ENCODE measurements at regions not wholly inside any gene's neighbourhood (a gene's known extent, or its start where the extent isn't known, plus 50 kb on each side); places are given as distances from the start of the nearest gene placed in this dataset.
A peak's percentile ranks its signal among the peaks of the same experiment; 100 is the strongest.

GRCh38 chr4:27176400-27176799 is 315.8 kb downstream of the STIM2 start:
- H3K9me3 ChIP-seq = no peaks in the 10 kb centered on the region
- no peak for DNase-seq

GRCh38 chr4:27176881-27177280 is 316.2 kb downstream of the STIM2 start:
- no peak for DNase-seq
- Histone ChIP-seq H3K4me3 (no peak overlapping the region), H3K36me3 (no peaks in the 10 kb centered on the region), H3K4me1 (no peaks in the 10 kb centered on the region), H3K9me3 (no peaks in the 10 kb centered on the region), H3K27me3 (no peaks in the 10 kb centered on the region), H3K27ac (no peak overlapping the region)
- TF ChIP-seq POLR2A (IDR thresholded peaks at IDR 0.05) = no peak
- TF ChIP-seq, protein P1, sequence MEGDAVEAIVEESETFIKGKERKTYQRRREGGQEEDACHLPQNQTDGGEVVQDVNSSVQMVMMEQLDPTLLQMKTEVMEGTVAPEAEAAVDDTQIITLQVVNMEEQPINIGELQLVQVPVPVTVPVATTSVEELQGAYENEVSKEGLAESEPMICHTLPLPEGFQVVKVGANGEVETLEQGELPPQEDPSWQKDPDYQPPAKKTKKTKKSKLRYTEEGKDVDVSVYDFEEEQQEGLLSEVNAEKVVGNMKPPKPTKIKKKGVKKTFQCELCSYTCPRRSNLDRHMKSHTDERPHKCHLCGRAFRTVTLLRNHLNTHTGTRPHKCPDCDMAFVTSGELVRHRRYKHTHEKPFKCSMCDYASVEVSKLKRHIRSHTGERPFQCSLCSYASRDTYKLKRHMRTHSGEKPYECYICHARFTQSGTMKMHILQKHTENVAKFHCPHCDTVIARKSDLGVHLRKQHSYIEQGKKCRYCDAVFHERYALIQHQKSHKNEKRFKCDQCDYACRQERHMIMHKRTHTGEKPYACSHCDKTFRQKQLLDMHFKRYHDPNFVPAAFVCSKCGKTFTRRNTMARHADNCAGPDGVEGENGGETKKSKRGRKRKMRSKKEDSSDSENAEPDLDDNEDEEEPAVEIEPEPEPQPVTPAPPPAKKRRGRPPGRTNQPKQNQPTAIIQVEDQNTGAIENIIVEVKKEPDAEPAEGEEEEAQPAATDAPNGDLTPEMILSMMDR (IDR thresholded peaks at IDR 0.05) = no peak

More at GRCh38 chr4:27176400-27176799, 315.8 kb downstream of the STIM2 start:
- H3K27me3 ChIP-seq = no peaks in the 10 kb centered on the region
- H3K4me3 ChIP-seq = no peak overlapping the region
- no peaks in the 10 kb centered on the region for H3K36me3 ChIP-seq
- TF ChIP-seq, protein P1 (IDR thresholded peaks at IDR 0.05) = peak in 3 of 6 experiments; percentile 21 to 38 (median 33)
- TF ChIP-seq POLR2A (IDR thresholded peaks at IDR 0.05) = no peak
- no peaks in the 10 kb centered on the region for H3K4me1 ChIP-seq
- H3K27ac ChIP-seq = no peak overlapping the region

DNA sequence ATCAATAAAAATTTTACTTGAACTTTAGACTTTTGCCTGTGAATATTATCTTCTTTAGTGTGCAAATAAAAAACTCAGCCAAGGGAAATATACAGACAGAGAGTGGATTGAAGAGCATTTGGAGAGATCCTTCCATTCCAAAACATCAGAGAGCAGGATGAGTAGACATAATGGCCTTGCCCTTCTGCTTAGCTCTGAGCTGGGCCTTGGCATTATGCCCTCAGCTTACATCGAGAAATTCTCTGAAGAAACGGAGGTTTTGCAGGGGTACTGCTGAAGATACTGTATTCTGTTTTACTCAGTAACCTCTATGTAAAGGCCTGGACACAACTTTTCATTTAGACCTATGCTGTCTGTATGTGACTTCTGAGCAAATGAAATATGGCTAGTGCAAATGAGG is 317.4 kb downstream of the STIM2 start:
- H3K4me1 ChIP-seq = no peaks in the 10 kb centered on the region
- H3K27ac ChIP-seq = no peak overlapping the region
- H3K36me3 ChIP-seq = no peaks in the 10 kb centered on the region
- no peaks in the 10 kb centered on the region for H3K27me3 ChIP-seq
- no peaks in the 10 kb centered on the region for H3K9me3 ChIP-seq
- no peak for DNase-seq
- TF ChIP-seq, protein P1 (IDR thresholded peaks at IDR 0.05) = no peak
- no peak for TF ChIP-seq POLR2A (IDR thresholded peaks at IDR 0.05)
- no peak overlapping the region for H3K4me3 ChIP-seq

GRCh38 chr4:27181693-27182092 is 321.1 kb downstream of the STIM2 start:
- no peaks in the 10 kb centered on the region for H3K36me3 ChIP-seq
- no peaks in the 10 kb centered on the region for H3K9me3 ChIP-seq
- no peaks in the 10 kb centered on the region for H3K27me3 ChIP-seq
- H3K4me3 ChIP-seq = no peak overlapping the region
- H3K27ac ChIP-seq = no peak overlapping the region
- no peak for DNase-seq
- H3K4me1 ChIP-seq = no peaks in the 10 kb centered on the region
- TF ChIP-seq, protein P1 (IDR thresholded peaks at IDR 0.05) = no peak
- TF ChIP-seq POLR2A (IDR thresholded peaks at IDR 0.05) = no peak

DNA sequence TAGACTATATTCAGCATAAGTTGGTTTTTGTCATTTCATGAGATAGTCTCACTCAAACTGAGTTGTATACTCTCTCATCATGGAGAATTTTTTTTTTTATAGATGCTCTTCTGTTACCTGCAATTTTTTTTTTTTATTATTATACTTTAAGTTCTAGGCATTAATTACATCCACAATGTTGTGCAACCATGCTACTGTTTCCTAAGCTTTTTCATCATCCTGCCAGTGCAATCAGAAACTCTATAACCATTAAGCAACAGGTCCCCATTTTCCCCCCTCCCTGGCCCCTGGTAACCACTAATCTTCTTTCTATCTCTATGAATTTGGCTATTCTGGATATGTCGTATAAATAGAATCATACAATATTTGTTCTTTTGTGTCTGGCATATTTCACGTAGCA is 321.6 kb downstream of the STIM2 start:
- TF ChIP-seq, protein P1 (IDR thresholded peaks at IDR 0.05) = no peak
- TF ChIP-seq POLR2A (IDR thresholded peaks at IDR 0.05) = no peak
- Histone ChIP-seq H3K9me3 (no peaks in the 10 kb centered on the region), H3K4me1 (no peaks in the 10 kb centered on the region), H3K4me3 (no peak overlapping the region), H3K36me3 (no peaks in the 10 kb centered on the region), H3K27me3 (no peaks in the 10 kb centered on the region), H3K27ac (no peak overlapping the region)
- DNase-seq = no peak
